Spleen (tissue), 7 donors: ENCODE measurements at regions not wholly inside any gene's neighbourhood (a gene's known extent, or its start where the extent isn't known, plus 50 kb on each side); places are given as distances from the start of the nearest gene placed in this dataset.

Source experiments
- CTCF ChIP-seq, 11 experiments: fragments of 200-600 bp in 7 of 11; fragments of 450-650 bp in 4 of 11; sonication (generic) in 4 of 11; IDR thresholded peaks in 8 of 11; conservative IDR thresholded peaks in 3 of 11; 1 replicate in 7 of 11; 2 replicates in 4 of 11; pipeline versions ENCODE4 v1.4.0 to v1.8.0; 2016 to 2021; ENCODE audit warnings: antibody characterized with exemption in 11 of 11, inconsistent platforms in 4 of 11, mild to moderate bottlenecking in 1 of 11
- POLR2A ChIP-seq, 3 donors: fragments of 450-650 bp; IDR thresholded peaks; one replicate each; pipeline ENCODE4 v1.5.1; 2017; ENCODE audit warnings: antibody characterized with exemption in 3 of 3, mild to moderate bottlenecking in 1 of 3
- donor health status: DM: no; HTN: no; CAD: no; lungs with moderate emphysema.
- donor health status: DM: no; HTN: no; CAD: no.
- donor health status: DM: no; HTN: no; CAD: no.

DNA sequence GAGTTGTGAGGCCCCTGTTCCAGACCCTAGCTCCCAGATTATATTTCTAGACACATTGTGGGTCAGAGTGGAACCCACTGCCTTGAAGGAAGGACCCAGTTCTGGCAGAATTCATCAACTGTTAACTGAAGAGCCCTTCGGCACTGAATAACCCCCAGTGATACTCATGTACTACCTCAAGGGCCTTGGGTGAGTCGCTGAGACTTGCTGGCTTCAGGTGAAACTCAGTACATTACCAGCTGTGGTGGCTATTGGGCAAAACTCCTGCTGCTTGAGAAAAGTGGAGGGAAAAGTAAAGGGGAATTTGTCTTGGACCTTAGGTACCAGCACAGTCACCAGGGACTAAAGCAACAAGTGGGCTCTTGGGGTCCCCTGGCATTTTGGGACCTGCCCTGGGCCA lies 394.9 kb upstream of the EPHA3 start:
- TF ChIP-seq CTCF (IDR thresholded peaks at IDR 0.05 in 8 of 11, conservative IDR thresholded peaks at IDR 0.05 in 3 of 11) (no peak), POLR2A (IDR thresholded peaks at IDR 0.05) (no peak)
